IMR-90 (cell line): ENCODE measurements at regions not wholly inside any gene's neighbourhood (a gene's known extent, or its start where the extent isn't known, plus 50 kb on each side); places are given as distances from the start of the nearest gene placed in this dataset.

Experiments
- ATAC-seq: fragments of 200-7000 bp; cut with Tn5 transposase; 2 replicates; pipeline ENCODE4 v1.9.1; 2020; ENCODE audit warnings: low read depth, mild to moderate bottlenecking, moderate library complexity
- BruUV-seq: library from RNA; stranded (reverse); fragments of 400-500 nt; replicated peaks from 2 replicates; lab custom pipeline; 2021; lab: Mats Ljungman, UMichigan
- CTCF ChIA-PET: fragments of 300-600 bp; formaldehyde crosslinking; extraction: SDS; loops from one replicate; lab custom pipeline; 2021; ENCODE audit warnings: antibody characterized with exemption; lab: Yijun Ruan, JAX
- POLR2A ChIA-PET: fragments of 300-600 bp; sonication (Branson Sonifier 250); formaldehyde crosslinking; loops from one replicate; lab custom pipeline; 2022; ENCODE audit warnings: antibody characterized with exemption; ENCODE audit not compliant: unreplicated experiment; lab: Charles Lee
- DNase-seq: peaks from one replicate; pipeline ENCODE4 v3.0.0; 2013
- H2AFZ ChIP-seq: replicated peaks from 2 replicates; pipeline ENCODE3; 2013; ENCODE audit warnings: low read length, mild to moderate bottlenecking; ENCODE audit not compliant: poor library complexity
- H2AK5ac ChIP-seq: 2 replicates; pipeline ENCODE4 v1.6.1; 2013; ENCODE audit warnings: low read depth, low read length, inconsistent platforms
- H2AK9ac ChIP-seq: replicated peaks from 2 replicates; pipeline ENCODE3; 2013; ENCODE audit warnings: mild to moderate bottlenecking, low read depth, low read length, moderate library complexity; ENCODE audit not compliant: poor library complexity
- H2BK120ac ChIP-seq: 2 replicates; pipeline ENCODE4 v1.6.1; 2013; ENCODE audit warnings: low read depth, low read length, inconsistent platforms
- H2BK15ac ChIP-seq: 3 replicates; pipeline ENCODE4 v1.6.1; 2013; ENCODE audit warnings: low read depth, low read length, inconsistent platforms
- H2BK20ac ChIP-seq: 2 replicates; pipeline ENCODE4 v1.6.1; 2013; ENCODE audit warnings: low read depth, mild to moderate bottlenecking, inconsistent platforms, low read length, moderate library complexity
- H2BK5ac ChIP-seq: 2 replicates; pipeline ENCODE4 v1.6.1; 2013; ENCODE audit warnings: mild to moderate bottlenecking, low read depth, low read length, inconsistent platforms; ENCODE audit not compliant: poor library complexity, severe bottlenecking
- H3K14ac ChIP-seq: replicated peaks from 2 replicates; pipeline ENCODE4 v1.6.1; 2013; ENCODE audit warnings: low read depth, low read length, inconsistent platforms
- H3K18ac ChIP-seq: 2 replicates; pipeline ENCODE4 v1.6.1; 2013; ENCODE audit warnings: low read depth, low read length, control low read depth
- H3K23ac ChIP-seq: 2 replicates; pipeline ENCODE4 v1.6.1; 2013; ENCODE audit warnings: low read depth, low read length, inconsistent platforms
- H3K27ac ChIP-seq: 2 replicates; pipeline ENCODE4 v1.5.1; 2013; ENCODE audit warnings: mild to moderate bottlenecking, control low read depth, low read length; ENCODE audit not compliant: insufficient read depth
- H3K27me3 ChIP-seq: 2 replicates; pipeline ENCODE4 v1.6.1; 2013; ENCODE audit warnings: low read length; ENCODE audit not compliant: control insufficient read depth, insufficient read depth
- H3K36me3 ChIP-seq: 2 replicates; pipeline ENCODE4 v1.6.1; 2013; ENCODE audit warnings: low read length, mixed read lengths; ENCODE audit not compliant: control insufficient read depth, insufficient read depth
- H3K4ac ChIP-seq: 2 replicates; pipeline ENCODE4 v1.6.1; 2013; ENCODE audit warnings: low read depth, low read length, inconsistent platforms
- H3K4me1 ChIP-seq: 2 replicates; pipeline ENCODE4 v1.6.1; 2013; ENCODE audit warnings: low read length, mixed read lengths; ENCODE audit not compliant: control insufficient read depth, insufficient read depth
- H3K4me2 ChIP-seq: 2 replicates; pipeline ENCODE4 v1.6.1; 2013; ENCODE audit warnings: low read depth, mild to moderate bottlenecking, control low read depth, low read length, moderate library complexity
- H3K4me3 ChIP-seq: 2 replicates; pipeline ENCODE4 v1.5.1; 2013; ENCODE audit warnings: low read depth, mild to moderate bottlenecking, control low read depth, low read length, moderate library complexity; ENCODE audit not compliant: insufficient read depth
- H3K56ac ChIP-seq: 2 replicates; pipeline ENCODE4 v1.6.1; 2013; ENCODE audit warnings: low read length, inconsistent platforms; ENCODE audit not compliant: insufficient read depth; ENCODE audit errors: extremely low read depth
- H3K79me1 ChIP-seq, 2 experiments: 2 replicates each; pipeline ENCODE4 v1.6.1; 2013; ENCODE audit warnings: low read length in 2 of 2, inconsistent platforms in 1 of 2, low read depth in 1 of 2
- H3K9ac ChIP-seq: 2 replicates; pipeline ENCODE4 v1.6.1; 2013; ENCODE audit warnings: low read depth, low read length, control low read depth
- H3K9me1 ChIP-seq: 2 replicates; pipeline ENCODE4 v1.6.1; 2013; ENCODE audit warnings: low read length, inconsistent platforms; ENCODE audit not compliant: insufficient read depth
- H3K9me3 ChIP-seq: 2 replicates; pipeline ENCODE4 v1.6.1; 2013; ENCODE audit warnings: low read length; ENCODE audit not compliant: control insufficient read depth, insufficient read depth
- H4K20me1 ChIP-seq: 2 replicates; pipeline ENCODE4 v1.6.1; 2013; ENCODE audit warnings: low read length, inconsistent platforms; ENCODE audit not compliant: insufficient read depth
- H4K5ac ChIP-seq: 2 replicates; pipeline ENCODE4 v1.6.1; 2013; ENCODE audit warnings: mild to moderate bottlenecking, low read depth, low read length, control low read depth
- H4K8ac ChIP-seq, 2 experiments: 2 replicates each; pipeline ENCODE4 v1.6.1; 2013; ENCODE audit warnings: low read depth in 2 of 2, low read length in 2 of 2, control low read depth in 1 of 2, inconsistent platforms in 1 of 2
- H4K91ac ChIP-seq: 2 replicates; pipeline ENCODE4 v1.6.1; 2013; ENCODE audit warnings: low read depth, low read length, inconsistent platforms; ENCODE audit not compliant: insufficient read depth
- BHLHE40 ChIP-seq: fragments of 150-350 bp; IDR thresholded peaks from 2 replicates; pipeline ENCODE4 v1.6.1; 2016; ENCODE audit warnings: mild to moderate bottlenecking, low read depth, low read length
- MAFK ChIP-seq: IDR thresholded peaks from 2 replicates; pipeline ENCODE4 v1.6.1; 2012; ENCODE audit warnings: low read depth, low read length, improper control_type of control experiment
- MXI1 ChIP-seq: IDR thresholded peaks from 2 replicates; pipeline ENCODE4 v1.6.1; 2012; ENCODE audit warnings: low read depth, mild to moderate bottlenecking, low read length, moderate library complexity, borderline replicate concordance
- POLR2A ChIP-seq: IDR thresholded peaks from 2 replicates; pipeline ENCODE4 v1.6.1; 2012; ENCODE audit warnings: mild to moderate bottlenecking, low read depth, low read length
- RAD21 ChIP-seq: IDR thresholded peaks from 2 replicates; pipeline ENCODE4 v1.6.1; 2012; ENCODE audit warnings: low read length, improper control_type of control experiment
- RFX5 ChIP-seq: IDR thresholded peaks from 2 replicates; pipeline ENCODE4 v1.8.0; 2012; ENCODE audit warnings: low read depth, mild to moderate bottlenecking, low read length, moderate library complexity
- WGBS, 2 experiments: methylation state at CpG; one replicate each; pipeline versions ENCODE4 v1.1.5 to v1.1.7; 2013; ENCODE audit warnings: missing lambda C conversion rate in 2 of 2; ENCODE audit not compliant: insufficient read length in 1 of 2; ENCODE audit errors: extremely low coverage in 2 of 2; 5-methylcytosine and 5-hydroxymethylcytosine counted together
- dilution Hi-C: fragments of 300-500 bp; cut with HindIII; formaldehyde crosslinking; loops from one replicate; pipeline ENCODE4 v1.14.3; 2018; ENCODE audit warnings: low sequenced_read_pairs; ENCODE audit not compliant: unreplicated experiment
- in situ Hi-C: fragments of 300-500 bp; cut with MboI; formaldehyde crosslinking; loops from 3 replicates; pipeline ENCODE4 v1.14.3; 2019; ENCODE audit warnings: low sequenced_read_pairs, inconsistent platforms, mixed read lengths
- intact Hi-C: fragments of 100-400 bp; cut with micrococcal nuclease; formaldehyde crosslinking; loops from 2 replicates; pipeline ENCODE4 v1.10.0; 2022
- TF ChIP-seq, protein P1 (sequence below): fragments of 150-350 bp; IDR thresholded peaks from 2 replicates; pipeline ENCODE4 v1.6.1; 2016; ENCODE audit warnings: low read depth, mild to moderate bottlenecking, low read length, moderate library complexity, borderline replicate concordance
- TF ChIP-seq, protein P2 (sequence below): conservative IDR thresholded peaks from 2 replicates; pipeline ENCODE4 v1.5.1; 2012; ENCODE audit warnings: mild to moderate bottlenecking, low read depth, low read length, improper control_type of control experiment
- TF ChIP-seq, protein P3 (sequence below): fragments of 150-350 bp; IDR thresholded peaks from 2 replicates; pipeline ENCODE4 v1.6.1; 2017; ENCODE audit warnings: mild to moderate bottlenecking, antibody characterized with exemption, low read length, low read depth

DNA sequence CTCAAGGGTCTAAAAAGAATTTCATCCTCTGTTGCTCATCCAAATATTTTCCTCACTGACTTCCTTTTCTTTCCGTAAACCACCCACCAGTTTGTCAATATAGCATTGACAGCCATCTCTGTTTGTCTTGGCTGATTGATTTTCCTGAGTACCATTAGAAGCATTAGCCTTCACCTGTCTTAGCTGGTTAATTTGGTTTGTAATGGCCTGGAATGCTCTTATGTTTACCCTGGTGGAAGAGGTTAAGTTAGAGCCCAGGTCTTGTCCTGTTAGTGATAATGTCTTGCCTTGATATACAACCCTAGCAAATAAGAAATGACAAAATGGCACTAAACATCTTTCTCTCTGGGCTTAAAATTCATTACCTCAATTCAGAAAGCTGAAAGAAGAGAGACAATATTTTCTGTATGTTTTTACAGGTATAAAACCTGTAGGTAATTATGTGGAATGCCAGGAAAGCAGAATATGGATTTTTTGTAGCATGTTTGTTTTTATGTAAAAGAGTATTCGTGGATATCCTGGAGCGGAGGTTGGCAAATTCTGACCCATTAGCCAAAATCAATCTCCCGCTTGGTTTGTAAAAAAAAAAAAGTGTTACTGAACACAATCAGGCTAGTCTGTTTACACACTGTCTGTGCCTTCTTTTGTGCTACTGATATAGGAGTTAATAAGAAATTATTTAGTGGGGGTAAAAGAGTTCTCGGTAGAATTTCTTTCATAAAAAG is 224.4 kb upstream of the DAAM1 start:
- ATAC-seq (no peak), DNase-seq (no peak)
- Histone ChIP-seq H2BK120ac (no peak overlapping the region), H4K8ac (no peak overlapping the region), H3K9me1 (no peaks in the 10 kb centered on the region), H3K4me2 (no peak overlapping the region), H4K91ac (no peak overlapping the region), H2BK5ac (no peak overlapping the region), H2BK20ac (no peak overlapping the region), H2AK9ac (no peak overlapping the region), H3K14ac (no peak overlapping the region), H3K9me3 (no peaks in the 10 kb centered on the region; the same call in 1 of the 2 replicates), H3K4me3 (no peak overlapping the region), H3K4me1 (no peaks in the 10 kb centered on the region), H4K5ac (no peak overlapping the region), H4K20me1 (no peaks in the 10 kb centered on the region), H2AK5ac (no peak overlapping the region), H3K27ac (no peak overlapping the region), H3K4ac (no peak overlapping the region), H2AFZ (no peak overlapping the region), H3K18ac (no peak overlapping the region), H2BK15ac (no peak overlapping the region), H3K36me3 (no peaks in the 10 kb centered on the region), H3K23ac (no peak overlapping the region), H3K9ac (no peak overlapping the region), H3K27me3 (peaks cover 2% of the 10 kb centered on the region; the same call in 1 of the 2 replicates), H3K79me1 (no peaks in the 10 kb centered on the region), H3K56ac (no peak overlapping the region)
- ChIA-PET POLR2A (no interaction called here), CTCF (no interaction called here)
- 100% methylated on average over 2 of the region's 5 CpGs; no CpG with 5 or more reads in 1 of the 2 experiments for WGBS, 2 experiments
- dilution Hi-C loops, result no loop called here
- in situ Hi-C loops, result no loop called here
- TF ChIP-seq MAFK, result no peak
- TF ChIP-seq RAD21, result no peak
- no peak for TF ChIP-seq RFX5
- TF ChIP-seq, protein P1, sequence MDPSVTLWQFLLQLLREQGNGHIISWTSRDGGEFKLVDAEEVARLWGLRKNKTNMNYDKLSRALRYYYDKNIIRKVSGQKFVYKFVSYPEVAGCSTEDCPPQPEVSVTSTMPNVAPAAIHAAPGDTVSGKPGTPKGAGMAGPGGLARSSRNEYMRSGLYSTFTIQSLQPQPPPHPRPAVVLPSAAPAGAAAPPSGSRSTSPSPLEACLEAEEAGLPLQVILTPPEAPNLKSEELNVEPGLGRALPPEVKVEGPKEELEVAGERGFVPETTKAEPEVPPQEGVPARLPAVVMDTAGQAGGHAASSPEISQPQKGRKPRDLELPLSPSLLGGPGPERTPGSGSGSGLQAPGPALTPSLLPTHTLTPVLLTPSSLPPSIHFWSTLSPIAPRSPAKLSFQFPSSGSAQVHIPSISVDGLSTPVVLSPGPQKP, result no peak
- TF ChIP-seq, protein P2, sequence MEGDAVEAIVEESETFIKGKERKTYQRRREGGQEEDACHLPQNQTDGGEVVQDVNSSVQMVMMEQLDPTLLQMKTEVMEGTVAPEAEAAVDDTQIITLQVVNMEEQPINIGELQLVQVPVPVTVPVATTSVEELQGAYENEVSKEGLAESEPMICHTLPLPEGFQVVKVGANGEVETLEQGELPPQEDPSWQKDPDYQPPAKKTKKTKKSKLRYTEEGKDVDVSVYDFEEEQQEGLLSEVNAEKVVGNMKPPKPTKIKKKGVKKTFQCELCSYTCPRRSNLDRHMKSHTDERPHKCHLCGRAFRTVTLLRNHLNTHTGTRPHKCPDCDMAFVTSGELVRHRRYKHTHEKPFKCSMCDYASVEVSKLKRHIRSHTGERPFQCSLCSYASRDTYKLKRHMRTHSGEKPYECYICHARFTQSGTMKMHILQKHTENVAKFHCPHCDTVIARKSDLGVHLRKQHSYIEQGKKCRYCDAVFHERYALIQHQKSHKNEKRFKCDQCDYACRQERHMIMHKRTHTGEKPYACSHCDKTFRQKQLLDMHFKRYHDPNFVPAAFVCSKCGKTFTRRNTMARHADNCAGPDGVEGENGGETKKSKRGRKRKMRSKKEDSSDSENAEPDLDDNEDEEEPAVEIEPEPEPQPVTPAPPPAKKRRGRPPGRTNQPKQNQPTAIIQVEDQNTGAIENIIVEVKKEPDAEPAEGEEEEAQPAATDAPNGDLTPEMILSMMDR, result no peak
- TF ChIP-seq, protein P3, sequence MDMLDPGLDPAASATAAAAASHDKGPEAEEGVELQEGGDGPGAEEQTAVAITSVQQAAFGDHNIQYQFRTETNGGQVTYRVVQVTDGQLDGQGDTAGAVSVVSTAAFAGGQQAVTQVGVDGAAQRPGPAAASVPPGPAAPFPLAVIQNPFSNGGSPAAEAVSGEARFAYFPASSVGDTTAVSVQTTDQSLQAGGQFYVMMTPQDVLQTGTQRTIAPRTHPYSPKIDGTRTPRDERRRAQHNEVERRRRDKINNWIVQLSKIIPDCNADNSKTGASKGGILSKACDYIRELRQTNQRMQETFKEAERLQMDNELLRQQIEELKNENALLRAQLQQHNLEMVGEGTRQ, result no peak
- no peak for TF ChIP-seq POLR2A
- no peak for TF ChIP-seq BHLHE40
- TF ChIP-seq MXI1, result no peak
- BruUV-seq, result no TSS peak
- intact Hi-C loops, result no loop called here
